IMR-90 (cell line): ENCODE measurements at regions not wholly inside any gene's neighbourhood (a gene's known extent, or its start where the extent isn't known, plus 50 kb on each side); places are given as distances from the start of the nearest gene placed in this dataset.

Source experiments
- ATAC-seq: fragments of 200-7000 bp; cut with Tn5 transposase; 2 replicates; pipeline ENCODE4 v1.9.1; 2020; ENCODE audit warnings: low read depth, mild to moderate bottlenecking, moderate library complexity
- BruUV-seq: library from RNA; stranded (reverse); fragments of 400-500 nt; replicated peaks from 2 replicates; lab custom pipeline; 2021; lab: Mats Ljungman, UMichigan
- CTCF ChIA-PET: fragments of 300-600 bp; formaldehyde crosslinking; extraction: SDS; loops from one replicate; lab custom pipeline; 2021; ENCODE audit warnings: antibody characterized with exemption; lab: Yijun Ruan, JAX
- POLR2A ChIA-PET: fragments of 300-600 bp; sonication (Branson Sonifier 250); formaldehyde crosslinking; loops from one replicate; lab custom pipeline; 2022; ENCODE audit warnings: antibody characterized with exemption; ENCODE audit not compliant: unreplicated experiment; lab: Charles Lee
- DNase-seq: peaks from one replicate; pipeline ENCODE4 v3.0.0; 2013
- H2AFZ ChIP-seq: replicated peaks from 2 replicates; pipeline ENCODE3; 2013; ENCODE audit warnings: low read length, mild to moderate bottlenecking; ENCODE audit not compliant: poor library complexity
- H2AK5ac ChIP-seq: 2 replicates; pipeline ENCODE4 v1.6.1; 2013; ENCODE audit warnings: low read depth, low read length, inconsistent platforms
- H2AK9ac ChIP-seq: replicated peaks from 2 replicates; pipeline ENCODE3; 2013; ENCODE audit warnings: mild to moderate bottlenecking, low read depth, low read length, moderate library complexity; ENCODE audit not compliant: poor library complexity
- H2BK120ac ChIP-seq: 2 replicates; pipeline ENCODE4 v1.6.1; 2013; ENCODE audit warnings: low read depth, low read length, inconsistent platforms
- H2BK15ac ChIP-seq: 3 replicates; pipeline ENCODE4 v1.6.1; 2013; ENCODE audit warnings: low read depth, low read length, inconsistent platforms
- H2BK20ac ChIP-seq: 2 replicates; pipeline ENCODE4 v1.6.1; 2013; ENCODE audit warnings: low read depth, mild to moderate bottlenecking, inconsistent platforms, low read length, moderate library complexity
- H2BK5ac ChIP-seq: 2 replicates; pipeline ENCODE4 v1.6.1; 2013; ENCODE audit warnings: mild to moderate bottlenecking, low read depth, low read length, inconsistent platforms; ENCODE audit not compliant: poor library complexity, severe bottlenecking
- H3K14ac ChIP-seq: replicated peaks from 2 replicates; pipeline ENCODE4 v1.6.1; 2013; ENCODE audit warnings: low read depth, low read length, inconsistent platforms
- H3K18ac ChIP-seq: 2 replicates; pipeline ENCODE4 v1.6.1; 2013; ENCODE audit warnings: low read depth, low read length, control low read depth
- H3K23ac ChIP-seq: 2 replicates; pipeline ENCODE4 v1.6.1; 2013; ENCODE audit warnings: low read depth, low read length, inconsistent platforms
- H3K27ac ChIP-seq: 2 replicates; pipeline ENCODE4 v1.5.1; 2013; ENCODE audit warnings: mild to moderate bottlenecking, control low read depth, low read length; ENCODE audit not compliant: insufficient read depth
- H3K27me3 ChIP-seq: 2 replicates; pipeline ENCODE4 v1.6.1; 2013; ENCODE audit warnings: low read length; ENCODE audit not compliant: control insufficient read depth, insufficient read depth
- H3K36me3 ChIP-seq: 2 replicates; pipeline ENCODE4 v1.6.1; 2013; ENCODE audit warnings: low read length, mixed read lengths; ENCODE audit not compliant: control insufficient read depth, insufficient read depth
- H3K4ac ChIP-seq: 2 replicates; pipeline ENCODE4 v1.6.1; 2013; ENCODE audit warnings: low read depth, low read length, inconsistent platforms
- H3K4me1 ChIP-seq: 2 replicates; pipeline ENCODE4 v1.6.1; 2013; ENCODE audit warnings: low read length, mixed read lengths; ENCODE audit not compliant: control insufficient read depth, insufficient read depth
- H3K4me2 ChIP-seq: 2 replicates; pipeline ENCODE4 v1.6.1; 2013; ENCODE audit warnings: low read depth, mild to moderate bottlenecking, control low read depth, low read length, moderate library complexity
- H3K4me3 ChIP-seq: 2 replicates; pipeline ENCODE4 v1.5.1; 2013; ENCODE audit warnings: low read depth, mild to moderate bottlenecking, control low read depth, low read length, moderate library complexity; ENCODE audit not compliant: insufficient read depth
- H3K56ac ChIP-seq: 2 replicates; pipeline ENCODE4 v1.6.1; 2013; ENCODE audit warnings: low read length, inconsistent platforms; ENCODE audit not compliant: insufficient read depth; ENCODE audit errors: extremely low read depth
- H3K79me1 ChIP-seq, 2 experiments: 2 replicates each; pipeline ENCODE4 v1.6.1; 2013; ENCODE audit warnings: low read length in 2 of 2, inconsistent platforms in 1 of 2, low read depth in 1 of 2
- H3K9ac ChIP-seq: 2 replicates; pipeline ENCODE4 v1.6.1; 2013; ENCODE audit warnings: low read depth, low read length, control low read depth
- H3K9me1 ChIP-seq: 2 replicates; pipeline ENCODE4 v1.6.1; 2013; ENCODE audit warnings: low read length, inconsistent platforms; ENCODE audit not compliant: insufficient read depth
- H3K9me3 ChIP-seq: 2 replicates; pipeline ENCODE4 v1.6.1; 2013; ENCODE audit warnings: low read length; ENCODE audit not compliant: control insufficient read depth, insufficient read depth
- H4K20me1 ChIP-seq: 2 replicates; pipeline ENCODE4 v1.6.1; 2013; ENCODE audit warnings: low read length, inconsistent platforms; ENCODE audit not compliant: insufficient read depth
- H4K5ac ChIP-seq: 2 replicates; pipeline ENCODE4 v1.6.1; 2013; ENCODE audit warnings: mild to moderate bottlenecking, low read depth, low read length, control low read depth
- H4K8ac ChIP-seq, 2 experiments: 2 replicates each; pipeline ENCODE4 v1.6.1; 2013; ENCODE audit warnings: low read depth in 2 of 2, low read length in 2 of 2, control low read depth in 1 of 2, inconsistent platforms in 1 of 2
- H4K91ac ChIP-seq: 2 replicates; pipeline ENCODE4 v1.6.1; 2013; ENCODE audit warnings: low read depth, low read length, inconsistent platforms; ENCODE audit not compliant: insufficient read depth
- BHLHE40 ChIP-seq: fragments of 150-350 bp; IDR thresholded peaks from 2 replicates; pipeline ENCODE4 v1.6.1; 2016; ENCODE audit warnings: mild to moderate bottlenecking, low read depth, low read length
- CEBPB ChIP-seq: IDR thresholded peaks from 2 replicates; pipeline ENCODE4 v1.6.1; 2012; ENCODE audit warnings: low read depth, low read length, improper control_type of control experiment
- CHD1 ChIP-seq: IDR thresholded peaks from 2 replicates; pipeline ENCODE4 v1.6.1; 2012; ENCODE audit warnings: low read depth, low read length, improper control_type of control experiment
- FOS ChIP-seq: fragments of 150-350 bp; IDR thresholded peaks from 2 replicates; pipeline ENCODE4 v1.6.1; 2016; ENCODE audit warnings: low read depth, low read length
- POLR2A ChIP-seq: IDR thresholded peaks from 2 replicates; pipeline ENCODE4 v1.6.1; 2012; ENCODE audit warnings: mild to moderate bottlenecking, low read depth, low read length
- RAD21 ChIP-seq: IDR thresholded peaks from 2 replicates; pipeline ENCODE4 v1.6.1; 2012; ENCODE audit warnings: low read length, improper control_type of control experiment
- WGBS, 2 experiments: methylation state at CpG; one replicate each; pipeline versions ENCODE4 v1.1.5 to v1.1.7; 2013; ENCODE audit warnings: missing lambda C conversion rate in 2 of 2; ENCODE audit not compliant: insufficient read length in 1 of 2; ENCODE audit errors: extremely low coverage in 2 of 2; 5-methylcytosine and 5-hydroxymethylcytosine counted together
- dilution Hi-C: fragments of 300-500 bp; cut with HindIII; formaldehyde crosslinking; loops from one replicate; pipeline ENCODE4 v1.14.3; 2018; ENCODE audit warnings: low sequenced_read_pairs; ENCODE audit not compliant: unreplicated experiment
- in situ Hi-C: fragments of 300-500 bp; cut with MboI; formaldehyde crosslinking; loops from 3 replicates; pipeline ENCODE4 v1.14.3; 2019; ENCODE audit warnings: low sequenced_read_pairs, inconsistent platforms, mixed read lengths
- intact Hi-C: fragments of 100-400 bp; cut with micrococcal nuclease; formaldehyde crosslinking; loops from 2 replicates; pipeline ENCODE4 v1.10.0; 2022
- TF ChIP-seq, protein P1 (sequence below): fragments of 150-350 bp; IDR thresholded peaks from 2 replicates; pipeline ENCODE4 v1.6.1; 2017; ENCODE audit warnings: mild to moderate bottlenecking, antibody characterized with exemption, low read length, low read depth

DNA sequence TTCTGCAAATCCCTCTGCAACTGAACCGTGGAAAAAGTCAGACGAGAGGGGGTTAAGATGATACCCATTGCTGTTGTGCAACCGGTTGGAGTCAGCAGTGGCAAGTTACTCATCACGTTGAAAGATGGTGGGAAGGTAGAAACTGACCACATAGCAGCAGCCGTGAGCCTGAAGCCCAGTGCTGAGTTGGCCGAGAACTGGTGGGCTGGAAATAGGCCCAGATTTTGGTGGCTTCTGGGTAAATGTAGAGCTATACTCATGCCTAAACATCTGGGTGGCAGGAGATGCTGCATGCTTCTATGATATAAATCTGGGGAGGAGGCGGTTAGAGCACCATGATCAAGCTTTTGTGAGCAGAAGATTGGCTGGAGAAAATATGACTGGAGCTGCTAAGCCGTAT lies 78.6 kb downstream of the ARL5B start:
- intact Hi-C loops, result no loop called here
- H3K4ac ChIP-seq, result peak overlapping the region; percentile 29; the same call in 1 of the 2 replicates
- no TSS peak for BruUV-seq
- H3K4me2 ChIP-seq, result peak overlapping the region; percentile 12; the same call in 1 of the 2 replicates
- H3K18ac ChIP-seq, result no peak overlapping the region
- in situ Hi-C loops, result no loop called here
- peak overlapping the region; percentile 54 for H4K91ac ChIP-seq
- no peaks in the 10 kb centered on the region for H3K79me1 ChIP-seq
- peaks cover 10% of the 10 kb centered on the region for H3K4me1 ChIP-seq
- H2BK5ac ChIP-seq, result peak overlapping the region; percentile 88
- H3K56ac ChIP-seq, result no peak overlapping the region
- peak; percentile 81 for ATAC-seq
- CTCF ChIA-PET, result no interaction called here
- no peak overlapping the region for H2AK9ac ChIP-seq
- H3K23ac ChIP-seq, result peak overlapping the region; percentile 23; the same call in 1 of the 2 replicates
- H3K4me3 ChIP-seq, result no peak overlapping the region
- 23% methylated on average over 5 of the region's 8 CpGs; no CpG with 5 or more reads in 1 of the 2 experiments for WGBS, 2 experiments
- no peak overlapping the region for H2AK5ac ChIP-seq
- no peak overlapping the region for H3K9ac ChIP-seq
- H2BK20ac ChIP-seq, result peak overlapping the region; percentile 55; the same call in 1 of the 2 replicates
- POLR2A ChIA-PET, result no interaction called here
- peaks cover 10% of the 10 kb centered on the region; the same call in 1 of the 2 replicates for H3K9me1 ChIP-seq
- H2BK120ac ChIP-seq, result peak overlapping the region; percentile 62; the same call in 1 of the 2 replicates
- dilution Hi-C loops, result no loop called here
- H3K27me3 ChIP-seq, result no peaks in the 10 kb centered on the region
- H4K8ac ChIP-seq, result peak overlapping the region in 1 of 2 experiments; percentile 36; a peak in 1 of 4 replicates
- no peaks in the 10 kb centered on the region for H3K36me3 ChIP-seq
- H3K9me3 ChIP-seq, result no peaks in the 10 kb centered on the region
- H4K5ac ChIP-seq, result no peak overlapping the region
- peak overlapping the region; percentile 10; the same call in 1 of the 2 replicates for H3K14ac ChIP-seq
- H2BK15ac ChIP-seq, result no peak overlapping the region
- peak; percentile 95 for DNase-seq
- no peaks in the 10 kb centered on the region for H4K20me1 ChIP-seq
- TF ChIP-seq CHD1 (no peak), BHLHE40 (peak; percentile 45; the same call in 1 of the 2 replicates), POLR2A (no peak), RAD21 (no peak), CEBPB (peak; percentile 99), FOS (0 out of 2 replicates have a peak, but pooled peaks have one; percentile 4)
- TF ChIP-seq, protein P1, sequence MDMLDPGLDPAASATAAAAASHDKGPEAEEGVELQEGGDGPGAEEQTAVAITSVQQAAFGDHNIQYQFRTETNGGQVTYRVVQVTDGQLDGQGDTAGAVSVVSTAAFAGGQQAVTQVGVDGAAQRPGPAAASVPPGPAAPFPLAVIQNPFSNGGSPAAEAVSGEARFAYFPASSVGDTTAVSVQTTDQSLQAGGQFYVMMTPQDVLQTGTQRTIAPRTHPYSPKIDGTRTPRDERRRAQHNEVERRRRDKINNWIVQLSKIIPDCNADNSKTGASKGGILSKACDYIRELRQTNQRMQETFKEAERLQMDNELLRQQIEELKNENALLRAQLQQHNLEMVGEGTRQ, result no peak
- H3K27ac ChIP-seq, result no peak overlapping the region
- peak overlapping the region; percentile 29 for H2AFZ ChIP-seq
